Activated CD8-positive, alpha-beta memory T cell treated with anti-CD3 and anti-CD28 coated beads, Interleukin-2, amount 50 U/mL, for 4 hours (primary cell): ENCODE measurements at regions not wholly inside any gene's neighbourhood (a gene's known extent, or its start where the extent isn't known, plus 50 kb on each side); places are given as distances from the start of the nearest gene placed in this dataset.

Experiments
- DNase-seq: peaks from one replicate; pipeline ENCODE4 v3.0.0-alpha.2; 2020

DNA sequence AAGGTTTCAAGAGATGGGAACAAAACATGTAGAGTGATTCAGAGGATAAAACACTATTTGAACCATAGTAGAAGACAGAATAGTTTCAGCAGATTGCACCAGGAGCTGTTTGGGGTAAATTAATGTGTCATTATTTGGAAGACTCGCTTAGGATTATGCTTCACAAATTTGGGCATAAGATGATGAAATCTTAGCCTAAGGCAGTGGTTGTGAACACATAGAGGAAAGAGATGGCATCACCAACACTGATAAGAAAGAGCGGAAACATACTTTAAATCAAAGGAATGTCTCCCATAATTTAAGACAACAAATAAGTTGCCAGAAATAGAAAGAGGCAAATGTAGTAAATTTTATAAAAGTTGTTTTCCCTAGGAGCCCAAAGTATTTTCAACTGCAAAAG is 66.1 kb upstream of the TBCA start:
- no peak for DNase-seq

- no peak for DNase-seq
Measured at GRCh38 chr5:77841616-77842015, 65.5 kb upstream of the TBCA start.

DNA sequence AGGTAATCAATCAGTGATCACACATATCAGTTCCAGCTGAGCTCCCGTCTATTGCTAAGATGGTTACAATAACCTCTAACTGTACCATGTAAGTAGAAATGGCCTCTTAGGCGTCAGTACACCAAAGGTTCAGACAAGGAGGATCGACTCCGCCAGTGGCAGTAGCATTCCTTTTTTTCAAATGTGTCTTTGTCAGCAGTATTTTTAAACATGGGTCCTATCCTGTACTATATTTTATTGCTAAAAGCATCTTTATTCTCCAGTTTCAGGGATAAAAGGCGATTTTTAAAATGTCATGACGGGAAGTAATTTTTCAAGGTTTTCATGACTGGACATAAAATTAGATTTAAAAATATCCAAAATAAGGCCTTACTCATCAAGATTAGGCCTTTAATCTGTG is 64.8 kb upstream of the TBCA start:
- no peak for DNase-seq

GRCh38 chr5:77839691-77840090 is 63.6 kb upstream of the TBCA start:
- DNase-seq, result no peak

GRCh38 chr5:77832938-77833337 is 56.8 kb upstream of the TBCA start:
- DNase-seq, result no peak

DNA sequence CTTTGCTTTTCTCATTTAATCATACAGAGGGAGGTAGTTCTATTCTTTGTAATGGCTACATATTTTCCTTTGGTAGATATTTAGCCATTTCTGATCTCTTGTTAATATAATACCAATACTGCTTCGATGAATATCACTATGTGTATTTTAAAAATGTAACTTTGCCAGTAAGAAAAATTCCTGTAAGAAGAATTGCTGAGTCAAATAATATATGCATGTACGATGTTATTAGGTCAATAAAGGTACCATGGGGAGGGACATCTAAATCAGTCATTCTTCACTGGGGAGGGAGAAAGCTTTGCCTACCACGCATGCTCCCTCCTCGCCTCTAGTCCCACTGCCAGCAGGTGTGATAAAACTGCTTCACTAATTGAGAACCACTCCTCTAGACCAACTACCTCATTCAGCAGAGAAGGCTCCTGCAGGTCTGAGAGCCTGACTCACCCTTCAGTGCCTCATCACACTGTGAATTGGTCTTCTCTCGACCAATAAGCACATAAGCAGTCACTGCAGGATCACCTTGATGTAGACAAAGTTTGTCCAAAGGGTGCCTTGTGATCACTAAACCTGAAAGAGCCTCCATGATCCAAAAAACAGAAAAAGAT is 56.1 kb upstream of the TBCA start:
- DNase-seq, result no peak

- no peak for DNase-seq
Measured at GRCh38 chr5:77828445-77828844, 52.3 kb upstream of the TBCA start.
